AG10803 (cell line): ENCODE measurements at regions not wholly inside any gene's neighbourhood (a gene's known extent, or its start where the extent isn't known, plus 50 kb on each side); places are given as distances from the start of the nearest gene placed in this dataset.

Experiments
- DNase-seq: peaks from one replicate; pipeline ENCODE4 v3.0.0; 2010; ENCODE audit warnings: low read depth
- H3K4me3 ChIP-seq: 2 replicates; pipeline ENCODE4 v1.5.1; 2011; ENCODE audit warnings: mild to moderate bottlenecking, low read length, control low read depth
- CTCF ChIP-seq: conservative IDR thresholded peaks from 2 replicates; pipeline ENCODE4 v1.5.1; 2011; ENCODE audit warnings: mild to moderate bottlenecking, low read length, control low read depth, inconsistent platforms

- H3K4me3 ChIP-seq: no peak overlapping the region
- no peak for TF ChIP-seq CTCF
- peak; percentile 93 for DNase-seq
Observed at GRCh38 chr6:160919723-160920440, 71.7 kb upstream of the MAP3K4 start.

DNA sequence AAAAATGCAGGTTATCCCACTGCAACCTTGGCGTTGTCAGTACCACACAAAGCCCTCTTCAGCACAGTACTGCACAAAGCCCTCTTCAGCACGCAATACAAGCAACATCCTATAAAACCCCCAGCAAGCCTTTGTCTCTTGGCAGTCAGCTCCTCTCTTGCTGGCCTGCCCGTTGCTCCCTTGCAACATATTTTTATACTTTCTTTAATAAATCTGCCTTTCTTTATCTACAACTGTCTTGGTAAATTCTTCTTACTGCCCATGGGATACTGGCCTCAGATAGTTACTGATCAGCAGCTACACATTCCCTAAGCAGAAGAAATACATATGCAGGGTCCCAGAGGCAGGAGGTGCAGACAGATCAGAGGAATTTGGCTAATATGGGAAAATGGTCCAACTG, 70.5 kb upstream of the MAP3K4 start:
- DNase-seq: peak; percentile 4
- H3K4me3 ChIP-seq: no peak overlapping the region
- TF ChIP-seq CTCF: no peak

DNA sequence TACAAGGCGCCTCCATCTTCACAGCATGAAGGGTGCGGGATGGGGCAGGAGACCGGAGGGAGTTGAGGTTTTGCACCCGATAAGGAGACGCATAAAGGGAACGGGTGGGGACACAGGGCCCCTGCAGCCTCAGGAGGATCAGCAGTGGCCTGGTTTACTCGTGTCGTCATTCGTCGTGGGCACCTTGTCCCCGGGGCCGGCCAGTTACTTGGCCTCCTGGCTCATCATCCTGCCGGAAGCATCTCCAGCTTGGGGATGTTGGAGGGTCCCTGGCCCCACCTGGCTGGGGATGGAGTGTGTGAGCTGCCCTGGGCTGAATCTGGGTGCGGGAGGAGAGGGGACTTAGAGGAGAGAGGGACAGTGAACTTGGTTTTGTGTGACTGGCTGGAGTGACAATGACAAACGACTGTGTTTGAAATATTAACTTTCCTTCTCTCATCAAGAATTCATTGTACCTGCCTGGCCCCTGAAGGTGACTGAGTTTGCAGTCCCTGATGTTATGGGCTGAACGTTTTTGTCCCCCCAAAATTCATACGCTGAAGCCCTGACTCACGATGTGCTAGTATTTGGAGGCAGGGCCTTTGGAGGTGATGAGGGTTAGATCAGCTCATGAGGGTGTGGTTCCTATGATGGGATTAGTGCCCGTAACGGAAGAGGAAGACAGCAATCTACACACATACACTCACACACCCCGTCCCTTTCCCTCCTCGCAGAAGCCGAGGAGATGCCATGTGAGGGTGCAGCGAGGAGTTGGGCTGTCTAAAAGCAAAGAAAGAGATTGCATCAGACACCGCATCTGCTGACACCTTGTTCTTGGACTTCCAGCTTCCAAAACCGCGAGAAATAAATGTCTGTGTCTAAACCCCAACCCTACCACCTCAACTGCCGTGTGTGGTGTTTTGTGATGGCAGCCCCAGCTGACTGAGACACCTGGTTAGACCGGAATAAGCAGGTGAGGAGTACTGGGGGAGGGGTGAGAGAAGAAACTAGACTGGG, 65.0 kb upstream of the MAP3K4 start:
- DNase-seq: no peak
- no peak for TF ChIP-seq CTCF
- H3K4me3 ChIP-seq: no peak overlapping the region

GRCh38 chr6:160927416-160927815, 64.2 kb upstream of the MAP3K4 start:
- TF ChIP-seq CTCF: no peak
- no peak overlapping the region for H3K4me3 ChIP-seq
- no peak for DNase-seq

DNA sequence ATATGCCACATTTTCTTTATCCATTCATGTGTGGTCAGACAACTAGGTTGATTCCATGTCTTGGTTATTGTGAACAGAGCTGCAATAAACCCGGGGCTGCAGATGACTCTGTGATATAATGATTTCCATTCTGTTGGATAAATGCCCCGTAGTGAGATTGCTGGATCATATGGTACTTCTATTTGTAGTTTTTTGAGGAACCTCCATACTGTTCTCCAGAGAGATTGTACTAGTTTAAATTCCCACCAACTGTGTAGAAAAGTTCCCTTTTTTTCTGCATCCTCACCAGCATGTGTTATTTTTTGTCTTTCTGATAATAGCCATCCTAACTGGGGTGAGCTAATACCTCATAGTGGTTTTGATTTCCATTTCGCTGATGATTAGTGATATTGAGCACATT, 62.2 kb upstream of the MAP3K4 start:
- no peak overlapping the region for H3K4me3 ChIP-seq
- TF ChIP-seq CTCF: no peak
- no peak for DNase-seq

GRCh38 chr6:160929831-160930230, 61.7 kb upstream of the MAP3K4 start:
- no peak for DNase-seq
- no peak overlapping the region for H3K4me3 ChIP-seq
- TF ChIP-seq CTCF: no peak
